WTC11 (cell line): ENCODE measurements at regions not wholly inside any gene's neighbourhood (a gene's known extent, or its start where the extent isn't known, plus 50 kb on each side); places are given as distances from the start of the nearest gene placed in this dataset.

Source experiments
- ATAC-seq: fragments of 200-7000 bp; cut with Tn5 transposase; 2 replicates; pipeline ENCODE4 v1.10.0; 2021; ENCODE audit warnings: mild to moderate bottlenecking, moderate library complexity
- CTCF ChIA-PET: fragments of 300-600 bp; sonication (Branson Sonifier 250); formaldehyde crosslinking; loops from one replicate; lab custom pipeline; 2021; ENCODE audit warnings: antibody characterized with exemption; lab: Charles Lee
- POLR2A ChIA-PET: fragments of 350-600 bp; sonication (Branson Sonifier 250); formaldehyde crosslinking; loops from one replicate; lab custom pipeline; 2021; ENCODE audit warnings: antibody characterized with exemption; lab: Charles Lee
- DNase-seq: peaks from one replicate; pipeline ENCODE4 v3.0.0; 2021; ENCODE audit warnings: low spot score
- H3K27ac Mint-ChIP-seq: 2 replicates; pipeline ENCODE4 v1.8.0; 2021; ENCODE audit warnings: mixed read lengths
- H3K27me3 Mint-ChIP-seq: 2 replicates; pipeline ENCODE4 v1.8.0; 2021; ENCODE audit warnings: low read depth, mild to moderate bottlenecking, moderate library complexity, mixed read lengths
- H3K36me3 Mint-ChIP-seq: 2 replicates; pipeline ENCODE4 v1.8.0; 2021; ENCODE audit warnings: mixed read lengths
- H3K4me1 Mint-ChIP-seq: 2 replicates; pipeline ENCODE4 v1.8.0; 2022; ENCODE audit warnings: mixed read lengths
- H3K4me3 Mint-ChIP-seq: 2 replicates; pipeline ENCODE4 v1.8.0; 2021; ENCODE audit warnings: mild to moderate bottlenecking, moderate library complexity, mixed read lengths
- H3K9me3 Mint-ChIP-seq: 2 replicates; pipeline ENCODE4 v1.8.0; 2021; ENCODE audit warnings: mixed read lengths
- ARID4B ChIP-seq: sonication (generic); formaldehyde crosslinking; IDR thresholded peaks from 2 replicates; pipeline ENCODE4 v1.8.0; 2023; ENCODE audit warnings: missing genetic modification reagents, mild to moderate bottlenecking, borderline replicate concordance
- CREM ChIP-seq: sonication (generic); formaldehyde crosslinking; IDR thresholded peaks from 2 replicates; pipeline ENCODE4 v1.8.1; 2022; ENCODE audit warnings: mild to moderate bottlenecking, missing genetic modification reagents, moderate library complexity
- EMX1 ChIP-seq: fragments of 250-450 bp; sonication (Bioruptor Pico); IDR thresholded peaks from 2 replicates; pipeline ENCODE4 v1.8.0; 2021; ENCODE audit warnings: mild to moderate bottlenecking
- ETV6 ChIP-seq: sonication (generic); formaldehyde crosslinking; IDR thresholded peaks from 2 replicates; pipeline ENCODE4 v1.8.1; 2022; ENCODE audit warnings: mild to moderate bottlenecking, missing genetic modification reagents
- FOXP4 ChIP-seq: sonication (generic); formaldehyde crosslinking; IDR thresholded peaks from 2 replicates; pipeline ENCODE4 v1.8.0; 2022; ENCODE audit warnings: mild to moderate bottlenecking, missing genetic modification reagents
- JAZF1 ChIP-seq: fragments of 250-450 bp; sonication (Bioruptor Pico); IDR thresholded peaks from 2 replicates; pipeline ENCODE4 v1.9.0; 2021; ENCODE audit warnings: moderate library complexity, mild to moderate bottlenecking, inconsistent platforms
- JUN ChIP-seq: sonication (generic); formaldehyde crosslinking; IDR thresholded peaks from 2 replicates; pipeline ENCODE4 v1.8.0; 2023; ENCODE audit warnings: mild to moderate bottlenecking, missing genetic modification reagents
- MYBL2 ChIP-seq: sonication (generic); formaldehyde crosslinking; IDR thresholded peaks from 2 replicates; pipeline ENCODE4 v1.8.1; 2023; ENCODE audit warnings: mild to moderate bottlenecking, moderate library complexity, missing genetic modification reagents
- NR2C2 ChIP-seq: sonication (generic); formaldehyde crosslinking; IDR thresholded peaks from 2 replicates; pipeline ENCODE4 v1.8.0; 2022; ENCODE audit warnings: mild to moderate bottlenecking, missing genetic modification reagents
- PRRX2 ChIP-seq: fragments of 250-450 bp; sonication (Bioruptor Pico); IDR thresholded peaks from 2 replicates; pipeline ENCODE4 v1.8.0; 2021; ENCODE audit warnings: mild to moderate bottlenecking
- SP1 ChIP-seq: sonication (generic); formaldehyde crosslinking; conservative IDR thresholded peaks from 2 replicates; pipeline ENCODE4 v1.8.1; 2022; ENCODE audit warnings: missing genetic modification reagents
- USF1 ChIP-seq: sonication (generic); formaldehyde crosslinking; IDR thresholded peaks from 2 replicates; pipeline ENCODE4 v1.8.0; 2022; ENCODE audit warnings: mild to moderate bottlenecking, missing genetic modification reagents
- ZNF121 ChIP-seq: sonication (generic); formaldehyde crosslinking; IDR thresholded peaks from 2 replicates; pipeline ENCODE4 v1.8.0; 2023; ENCODE audit warnings: missing genetic modification reagents
- ZNF263 ChIP-seq: sonication (generic); formaldehyde crosslinking; IDR thresholded peaks from 2 replicates; pipeline ENCODE4 v1.8.1; 2022; ENCODE audit warnings: low read depth, mild to moderate bottlenecking, moderate library complexity, missing genetic modification reagents
- ZNF317 ChIP-seq: sonication (generic); formaldehyde crosslinking; IDR thresholded peaks from 2 replicates; pipeline ENCODE4 v1.8.1; 2023; ENCODE audit warnings: low read depth, mild to moderate bottlenecking, moderate library complexity, missing genetic modification reagents, borderline replicate concordance
- ZNF396 ChIP-seq: fragments of 250-450 bp; sonication (Bioruptor Pico); IDR thresholded peaks from 2 replicates; pipeline ENCODE4 v1.8.0; 2021; ENCODE audit warnings: mild to moderate bottlenecking, moderate library complexity, borderline replicate concordance
- ZNF423 ChIP-seq: fragments of 250-450 bp; sonication (Bioruptor Pico); IDR thresholded peaks from 2 replicates; pipeline ENCODE4 v2.1.2; 2022; ENCODE audit warnings: mild to moderate bottlenecking, moderate library complexity
- ZNF512 ChIP-seq: sonication (generic); formaldehyde crosslinking; IDR thresholded peaks from 2 replicates; pipeline ENCODE4 v1.8.1; 2022; ENCODE audit warnings: missing genetic modification reagents, borderline replicate concordance
- ZNF671 ChIP-seq: fragments of 250-450 bp; sonication (Bioruptor Pico); IDR thresholded peaks from 2 replicates; pipeline ENCODE4 v1.8.0; 2021; ENCODE audit warnings: mild to moderate bottlenecking

GRCh38 chr3:148546959-148547358 is 150.7 kb upstream of the AGTR1 start:
- no peaks in the 10 kb centered on the region for H3K4me1 Mint-ChIP-seq
- no peak overlapping the region for H3K4me3 Mint-ChIP-seq
- H3K27ac Mint-ChIP-seq, result no peak overlapping the region
- no peak for TF ChIP-seq CREM (CRISPR knock-in tag)
- no peak for TF ChIP-seq PRRX2
- TF ChIP-seq JUN (CRISPR knock-in tag), result no peak
- TF ChIP-seq ZNF263 (CRISPR knock-in tag), result no peak
- TF ChIP-seq JAZF1 (CRISPR knock-in tag), result no peak
- TF ChIP-seq ZNF396 (CRISPR knock-in tag), result no peak
- no peak for TF ChIP-seq ZNF317 (CRISPR knock-in tag)
- no peak for TF ChIP-seq ZNF512 (CRISPR knock-in tag)
- TF ChIP-seq NR2C2 (CRISPR knock-in tag), result no peak
- no peak for TF ChIP-seq MYBL2
- TF ChIP-seq SP1, result no peak
- no peak for TF ChIP-seq ARID4B (CRISPR knock-in tag)
- TF ChIP-seq ZNF671, result no peak
- TF ChIP-seq ETV6 (CRISPR knock-in tag), result no peak
- TF ChIP-seq USF1, result no peak
- TF ChIP-seq EMX1, result no peak
- TF ChIP-seq ZNF423 (CRISPR knock-in tag), result no peak
- TF ChIP-seq FOXP4 (CRISPR knock-in tag), result no peak
- ChIA-PET POLR2A (no interaction called here), CTCF (no interaction called here)
- H3K9me3 Mint-ChIP-seq, result no peaks in the 10 kb centered on the region
- ATAC-seq, result no peak
- no peak for DNase-seq
- no peaks in the 10 kb centered on the region for H3K36me3 Mint-ChIP-seq
- H3K27me3 Mint-ChIP-seq, result no peaks in the 10 kb centered on the region

- H3K4me1 Mint-ChIP-seq, result peaks cover 5% of the 10 kb centered on the region; the same call in 1 of the 2 replicates
Observed at GRCh38 chr3:148551767-148552260, 145.9 kb upstream of the AGTR1 start.

More at GRCh38 chr3:148551767-148552260, 145.9 kb upstream of the AGTR1 start:
- no peak for DNase-seq
- CTCF ChIA-PET, result no interaction called here
- POLR2A ChIA-PET, result no interaction called here
- H3K27me3 Mint-ChIP-seq, result no peaks in the 10 kb centered on the region
- H3K36me3 Mint-ChIP-seq, result no peaks in the 10 kb centered on the region
- no peak overlapping the region for H3K27ac Mint-ChIP-seq
- H3K4me3 Mint-ChIP-seq, result no peak overlapping the region
- no peaks in the 10 kb centered on the region for H3K9me3 Mint-ChIP-seq
- TF ChIP-seq ZNF121 (CRISPR knock-in tag), result no peak
- TF ChIP-seq, all 79 proteins: peak for 0
- no peak for ATAC-seq
